ENCODE measurements at regions not wholly inside any gene's neighbourhood (a gene's known extent, or its start where the extent isn't known, plus 50 kb on each side); places are given as distances from the start of the nearest gene placed in this dataset.
"Not testable (repeated sequence)": the region's sequence is repeated elsewhere in the genome, so short reads cannot be mapped to it uniquely, and the experiment has no call there.

GRCh38 chr1:234809854-234810245, 199.9 kb upstream of the IRF2BP2 start:
- H3K4me1 ChIP-seq (ENCODE audit: control insufficient read depth, insufficient read depth, low read length, poor library complexity, severe bottlenecking); H3K36me3 ChIP-seq (ENCODE audit: control insufficient read depth, insufficient read depth, low read length); H3K27ac ChIP-seq (ENCODE audit: insufficient read depth, low read length, poor library complexity, severe bottlenecking); DNase-seq; H3K9me3 ChIP-seq (ENCODE audit: control insufficient read depth, low read length); H3K27me3 ChIP-seq (replicated peaks; ENCODE audit: control insufficient read depth, insufficient read depth, low read length, poor library complexity, severe bottlenecking); H3K4me3 ChIP-seq (ENCODE audit: insufficient read depth, low read depth, low read length, poor library complexity, severe bottlenecking): not testable (repeated sequence)

GRCh38 chr1:234808943-234809853, 199.2 kb upstream of the IRF2BP2 start:
- not testable (repeated sequence) for H3K4me3 ChIP-seq (ENCODE audit: insufficient read depth, low read depth, low read length, poor library complexity, severe bottlenecking); H3K9me3 ChIP-seq (ENCODE audit: control insufficient read depth, low read length); H3K36me3 ChIP-seq (ENCODE audit: control insufficient read depth, insufficient read depth, low read length); H3K4me1 ChIP-seq (ENCODE audit: control insufficient read depth, insufficient read depth, low read length, poor library complexity, severe bottlenecking); H3K27ac ChIP-seq (ENCODE audit: insufficient read depth, low read length, poor library complexity, severe bottlenecking); H3K27me3 ChIP-seq (replicated peaks; ENCODE audit: control insufficient read depth, insufficient read depth, low read length, poor library complexity, severe bottlenecking); DNase-seq

- not testable (repeated sequence) for H3K4me1 ChIP-seq (ENCODE audit: control insufficient read depth, insufficient read depth, low read length, poor library complexity, severe bottlenecking); H3K36me3 ChIP-seq (ENCODE audit: control insufficient read depth, insufficient read depth, low read length); H3K27ac ChIP-seq (ENCODE audit: insufficient read depth, low read length, poor library complexity, severe bottlenecking); DNase-seq; H3K4me3 ChIP-seq (ENCODE audit: insufficient read depth, low read depth, low read length, poor library complexity, severe bottlenecking); H3K9me3 ChIP-seq (ENCODE audit: control insufficient read depth, low read length); H3K27me3 ChIP-seq (replicated peaks; ENCODE audit: control insufficient read depth, insufficient read depth, low read length, poor library complexity, severe bottlenecking)
Measured at GRCh38 chr1:234808459-234808858, 198.5 kb upstream of the IRF2BP2 start.

DNA sequence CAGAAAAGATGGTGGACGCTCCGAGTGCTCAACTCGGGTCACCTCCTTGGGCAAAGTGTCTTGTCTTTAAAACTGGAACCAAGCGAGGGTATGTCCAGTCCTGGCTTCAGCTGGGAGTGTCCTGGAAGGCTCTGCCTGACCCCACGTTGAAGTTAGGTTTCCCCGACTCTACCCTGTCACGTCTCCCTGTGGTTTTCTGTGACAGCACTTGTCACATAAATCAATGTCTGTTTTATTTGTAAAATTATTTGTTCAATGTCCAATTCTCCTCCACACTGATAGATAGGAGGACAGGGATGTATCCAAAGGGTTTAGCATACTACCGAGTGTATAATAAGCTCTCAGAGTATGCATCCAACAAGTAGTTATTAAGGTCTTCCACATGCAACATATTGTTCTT, 197.7 kb upstream of the IRF2BP2 start:
- not testable (repeated sequence) for H3K4me1 ChIP-seq (ENCODE audit: control insufficient read depth, insufficient read depth, low read length, poor library complexity, severe bottlenecking); H3K27ac ChIP-seq (ENCODE audit: insufficient read depth, low read length, poor library complexity, severe bottlenecking); H3K27me3 ChIP-seq (replicated peaks; ENCODE audit: control insufficient read depth, insufficient read depth, low read length, poor library complexity, severe bottlenecking); H3K9me3 ChIP-seq (ENCODE audit: control insufficient read depth, low read length); H3K36me3 ChIP-seq (ENCODE audit: control insufficient read depth, insufficient read depth, low read length); H3K4me3 ChIP-seq (ENCODE audit: insufficient read depth, low read depth, low read length, poor library complexity, severe bottlenecking); DNase-seq

GRCh38 chr1:234802586-234802985, 192.6 kb upstream of the IRF2BP2 start:
- H3K27ac ChIP-seq (ENCODE audit: insufficient read depth, low read length, poor library complexity, severe bottlenecking); H3K4me1 ChIP-seq (ENCODE audit: control insufficient read depth, insufficient read depth, low read length, poor library complexity, severe bottlenecking); DNase-seq; H3K36me3 ChIP-seq (ENCODE audit: control insufficient read depth, insufficient read depth, low read length); H3K27me3 ChIP-seq (replicated peaks; ENCODE audit: control insufficient read depth, insufficient read depth, low read length, poor library complexity, severe bottlenecking); H3K4me3 ChIP-seq (ENCODE audit: insufficient read depth, low read depth, low read length, poor library complexity, severe bottlenecking); H3K9me3 ChIP-seq (ENCODE audit: control insufficient read depth, low read length): not testable (repeated sequence)

GRCh38 chr1:234801636-234802035, 191.7 kb upstream of the IRF2BP2 start:
- not testable (repeated sequence) for H3K4me3 ChIP-seq (ENCODE audit: insufficient read depth, low read depth, low read length, poor library complexity, severe bottlenecking); DNase-seq; H3K27ac ChIP-seq (ENCODE audit: insufficient read depth, low read length, poor library complexity, severe bottlenecking); H3K9me3 ChIP-seq (ENCODE audit: control insufficient read depth, low read length); H3K36me3 ChIP-seq (ENCODE audit: control insufficient read depth, insufficient read depth, low read length); H3K27me3 ChIP-seq (replicated peaks; ENCODE audit: control insufficient read depth, insufficient read depth, low read length, poor library complexity, severe bottlenecking); H3K4me1 ChIP-seq (ENCODE audit: control insufficient read depth, insufficient read depth, low read length, poor library complexity, severe bottlenecking)

DNA sequence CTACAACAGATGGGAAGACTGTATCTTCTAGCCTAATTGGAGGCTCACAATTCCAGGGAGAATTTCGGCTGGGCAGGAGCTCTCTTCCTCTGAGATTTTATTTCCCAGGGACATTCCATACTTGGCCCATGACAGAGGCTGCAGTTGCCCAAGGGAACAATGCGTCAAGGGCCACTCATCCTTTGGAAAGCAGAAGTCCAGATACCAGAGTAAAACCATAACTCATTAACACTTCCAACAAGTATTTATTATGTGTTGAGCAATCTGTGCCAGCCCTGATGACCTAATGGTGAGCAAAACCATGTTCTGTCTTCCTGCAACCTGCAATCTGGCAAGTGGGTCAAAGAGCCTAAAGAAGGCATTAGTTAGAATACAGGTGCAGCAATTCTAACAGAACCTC, 191.2 kb upstream of the IRF2BP2 start:
- not testable (repeated sequence) for DNase-seq; H3K27ac ChIP-seq (ENCODE audit: insufficient read depth, low read length, poor library complexity, severe bottlenecking); H3K4me1 ChIP-seq (ENCODE audit: control insufficient read depth, insufficient read depth, low read length, poor library complexity, severe bottlenecking); H3K4me3 ChIP-seq (ENCODE audit: insufficient read depth, low read depth, low read length, poor library complexity, severe bottlenecking); H3K9me3 ChIP-seq (ENCODE audit: control insufficient read depth, low read length); H3K36me3 ChIP-seq (ENCODE audit: control insufficient read depth, insufficient read depth, low read length); H3K27me3 ChIP-seq (replicated peaks; ENCODE audit: control insufficient read depth, insufficient read depth, low read length, poor library complexity, severe bottlenecking)

GRCh38 chr1:234800563-234800962, 190.6 kb upstream of the IRF2BP2 start:
- H3K4me3 ChIP-seq (ENCODE audit: insufficient read depth, low read depth, low read length, poor library complexity, severe bottlenecking); H3K27ac ChIP-seq (ENCODE audit: insufficient read depth, low read length, poor library complexity, severe bottlenecking); H3K27me3 ChIP-seq (replicated peaks; ENCODE audit: control insufficient read depth, insufficient read depth, low read length, poor library complexity, severe bottlenecking); H3K36me3 ChIP-seq (ENCODE audit: control insufficient read depth, insufficient read depth, low read length); H3K9me3 ChIP-seq (ENCODE audit: control insufficient read depth, low read length); H3K4me1 ChIP-seq (ENCODE audit: control insufficient read depth, insufficient read depth, low read length, poor library complexity, severe bottlenecking); DNase-seq: not testable (repeated sequence)

GRCh38 chr1:234799021-234799689, 189.2 kb upstream of the IRF2BP2 start:
- not testable (repeated sequence) for H3K27ac ChIP-seq (ENCODE audit: insufficient read depth, low read length, poor library complexity, severe bottlenecking); H3K36me3 ChIP-seq (ENCODE audit: control insufficient read depth, insufficient read depth, low read length)

DNA sequence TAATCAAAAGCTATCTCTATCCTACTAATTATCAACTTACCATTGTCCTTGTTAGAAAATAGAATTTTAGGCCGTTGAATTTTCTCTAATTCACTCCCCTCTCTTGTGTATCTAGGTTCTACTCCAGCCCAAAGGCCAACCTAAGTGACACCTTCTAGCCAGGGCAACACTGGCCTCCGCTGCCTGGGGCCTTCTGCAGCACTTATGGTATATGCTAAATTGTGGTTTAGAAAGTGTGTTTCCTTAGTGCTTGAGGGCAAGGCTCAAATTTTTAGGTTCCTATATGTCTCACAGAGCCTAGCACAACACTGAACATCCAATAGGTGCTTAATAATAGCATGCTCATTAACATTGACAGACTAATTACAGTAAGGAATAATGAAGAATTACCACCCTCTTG, 187.2 kb upstream of the IRF2BP2 start:
- not testable (repeated sequence) for H3K27ac ChIP-seq (ENCODE audit: insufficient read depth, low read length, poor library complexity, severe bottlenecking); H3K9me3 ChIP-seq (ENCODE audit: control insufficient read depth, low read length); H3K4me1 ChIP-seq (ENCODE audit: control insufficient read depth, insufficient read depth, low read length, poor library complexity, severe bottlenecking); H3K4me3 ChIP-seq (ENCODE audit: insufficient read depth, low read depth, low read length, poor library complexity, severe bottlenecking); DNase-seq; H3K27me3 ChIP-seq (replicated peaks; ENCODE audit: control insufficient read depth, insufficient read depth, low read length, poor library complexity, severe bottlenecking); H3K36me3 ChIP-seq (ENCODE audit: control insufficient read depth, insufficient read depth, low read length)

More at GRCh38 chr1:234799021-234799689, 189.2 kb upstream of the IRF2BP2 start:
- H3K4me3 ChIP-seq (ENCODE audit: insufficient read depth, low read depth, low read length, poor library complexity, severe bottlenecking); DNase-seq; H3K9me3 ChIP-seq (ENCODE audit: control insufficient read depth, low read length); H3K27me3 ChIP-seq (replicated peaks; ENCODE audit: control insufficient read depth, insufficient read depth, low read length, poor library complexity, severe bottlenecking); H3K4me1 ChIP-seq (ENCODE audit: control insufficient read depth, insufficient read depth, low read length, poor library complexity, severe bottlenecking): not testable (repeated sequence)

Measured in effector memory CD4-positive, alpha-beta T cell (primary cell).